PC-9 (cell line): ENCODE measurements at regions not wholly inside any gene's neighbourhood (a gene's known extent, or its start where the extent isn't known, plus 50 kb on each side); places are given as distances from the start of the nearest gene placed in this dataset.

Experiments used
- BruUV-seq: library from RNA; stranded (reverse); fragments of 400-500 nt; replicated peaks from 2 replicates; lab custom pipeline; 2021; lab: Mats Ljungman, UMichigan
- CTCF ChIA-PET: fragments of 300-600 bp; sonication (Branson Sonifier 250); formaldehyde crosslinking; loops from one replicate; lab custom pipeline; 2022; ENCODE audit warnings: antibody characterized with exemption; lab: Charles Lee
- POLR2A ChIA-PET: fragments of 300-600 bp; sonication (Branson Sonifier 250); formaldehyde crosslinking; loops from one replicate; lab custom pipeline; 2022; ENCODE audit warnings: antibody characterized with exemption; ENCODE audit not compliant: unreplicated experiment; lab: Charles Lee
- DNase-seq, 2 experiments: peaks; one replicate each; pipeline versions ENCODE4 v3.0.0 to v3.0.0-alpha.2; 2015 to 2022; ENCODE audit warnings: mixed read lengths in 1 of 2
- H2AFZ ChIP-seq: fragments of 200-600 bp; sonication (generic); 2 replicates; pipeline ENCODE4 v1.8.1; 2017; ENCODE audit warnings: antibody characterized with exemption
- H3F3A ChIP-seq: fragments of 200-600 bp; sonication (generic); 2 replicates; pipeline ENCODE4 v1.8.1; 2017; ENCODE audit warnings: antibody characterized with exemption, mild to moderate bottlenecking, low read depth; ENCODE audit not compliant: insufficient read depth
- H3K27ac ChIP-seq: fragments of 200-600 bp; sonication (generic); 2 replicates; pipeline ENCODE4 v1.6.1; 2016; ENCODE audit warnings: mixed run types
- H3K27me3 ChIP-seq: fragments of 200-600 bp; sonication (generic); 2 replicates; pipeline ENCODE4 v1.6.1; 2016; ENCODE audit warnings: low read depth, mixed run types; ENCODE audit not compliant: insufficient read depth
- H3K36me3 ChIP-seq: fragments of 200-600 bp; sonication (generic); 2 replicates; pipeline ENCODE4 v1.6.1; 2016; ENCODE audit warnings: low read depth, mixed run types
- H3K4me1 ChIP-seq: fragments of 200-600 bp; sonication (generic); replicated peaks from 2 replicates; pipeline ENCODE4 v1.6.1; 2016; ENCODE audit warnings: mixed run types; ENCODE audit not compliant: insufficient read depth
- H3K4me2 ChIP-seq: fragments of 200-600 bp; sonication (generic); 2 replicates; pipeline ENCODE4 v1.6.1; 2017; ENCODE audit warnings: mixed run types
- H3K4me3 ChIP-seq: fragments of 200-600 bp; sonication (generic); 2 replicates; pipeline ENCODE4 v1.6.1; 2016; ENCODE audit warnings: mixed run types
- H3K79me2 ChIP-seq: fragments of 200-600 bp; sonication (generic); 2 replicates; pipeline ENCODE4 v1.6.1; 2017; ENCODE audit warnings: low read depth, mixed run types
- H3K9me2 ChIP-seq: fragments of 200-600 bp; sonication (generic); 2 replicates; pipeline ENCODE4 v1.8.1; 2017; ENCODE audit warnings: mild to moderate bottlenecking; ENCODE audit not compliant: insufficient read depth
- H3K9me3 ChIP-seq: fragments of 200-600 bp; sonication (generic); 2 replicates; pipeline ENCODE4 v1.8.1; 2016; ENCODE audit warnings: low read depth; ENCODE audit not compliant: insufficient read depth
- H4K20me1 ChIP-seq: fragments of 200-600 bp; sonication (generic); 2 replicates; pipeline ENCODE4 v1.8.1; 2017; ENCODE audit not compliant: insufficient read depth
- CTCF ChIP-seq: fragments of 200-600 bp; sonication (generic); conservative IDR thresholded peaks from 2 replicates; pipeline ENCODE4 v1.6.1; 2017; ENCODE audit warnings: mixed run types, antibody characterized with exemption, mild to moderate bottlenecking, moderate library complexity
- EZH2 ChIP-seq: fragments of 200-600 bp; sonication (generic); IDR thresholded peaks from 2 replicates; pipeline ENCODE4 v1.8.0; 2017; ENCODE audit warnings: antibody characterized with exemption, low read depth
- intact Hi-C: fragments of 100-400 bp; cut with micrococcal nuclease; formaldehyde crosslinking; loops from one replicate; pipeline ENCODE4 v1.10.0; 2022; ENCODE audit not compliant: unreplicated experiment

- TSS peak; percentile 31 for BruUV-seq
- peak overlapping the region; percentile 40 for H2AFZ ChIP-seq
Observed at GRCh38 chr5:173498739-173499470, 117.5 kb downstream of the BOD1 start.

GRCh38 chr5:173498286-173498685, 118.2 kb downstream of the BOD1 start:
- H3K4me2 ChIP-seq, result peak overlapping the region; percentile 50
- no peak overlapping the region for H3K4me3 ChIP-seq
- H3K4me1 ChIP-seq, result peaks cover 33% of the 10 kb centered on the region
- H3K36me3 ChIP-seq, result no peaks in the 10 kb centered on the region
- H4K20me1 ChIP-seq, result no peaks in the 10 kb centered on the region
- intact Hi-C loops, result loop anchor here (2.0 kb wide), 1 partner anchor 43 kb away; no protein-coding TSS in a partner anchor
- no peaks in the 10 kb centered on the region for H3K27me3 ChIP-seq
- peak; percentile 38 to 88 for DNase-seq
- ChIA-PET CTCF (interaction anchor here (0.7 kb wide), 1 partner anchor 169 kb away, joined by 3 read pairs; no protein-coding TSS in a partner anchor), POLR2A (no interaction called here)
- no peaks in the 10 kb centered on the region for H3K9me3 ChIP-seq
- BruUV-seq, result no TSS peak
- peak overlapping the region; percentile 81 for H3K27ac ChIP-seq
- H2AFZ ChIP-seq, result peak overlapping the region; percentile 40
- H3F3A ChIP-seq, result peaks cover 13% of the 10 kb centered on the region; the same call in 1 of the 2 replicates
- TF ChIP-seq EZH2, result no peak
- TF ChIP-seq CTCF, result no peak
- no peaks in the 10 kb centered on the region for H3K9me2 ChIP-seq
- no peaks in the 10 kb centered on the region for H3K79me2 ChIP-seq

More at GRCh38 chr5:173498739-173499470, 117.5 kb downstream of the BOD1 start:
- DNase-seq, result no peak
- TF ChIP-seq EZH2 (no peak), CTCF (no peak)
- Histone ChIP-seq H3K4me2 (peak overlapping the region; percentile 50), H3K36me3 (no peaks in the 10 kb centered on the region), H3F3A (peaks cover 13% of the 10 kb centered on the region; the same call in 1 of the 2 replicates), H3K79me2 (no peaks in the 10 kb centered on the region), H3K4me3 (no peak overlapping the region), H3K27me3 (no peaks in the 10 kb centered on the region), H3K9me3 (no peaks in the 10 kb centered on the region), H3K27ac (peak overlapping the region; percentile 81), H3K9me2 (no peaks in the 10 kb centered on the region), H4K20me1 (no peaks in the 10 kb centered on the region), H3K4me1 (peaks cover 33% of the 10 kb centered on the region)
- POLR2A ChIA-PET, result no interaction called here
- CTCF ChIA-PET, result interaction anchor here (0.7 kb wide), 1 partner anchor 170 kb away, joined by 3 read pairs; no protein-coding TSS in a partner anchor
- intact Hi-C loops, result loop anchor here (2.0 kb wide), 1 partner anchor 44 kb away; no protein-coding TSS in a partner anchor

DNA sequence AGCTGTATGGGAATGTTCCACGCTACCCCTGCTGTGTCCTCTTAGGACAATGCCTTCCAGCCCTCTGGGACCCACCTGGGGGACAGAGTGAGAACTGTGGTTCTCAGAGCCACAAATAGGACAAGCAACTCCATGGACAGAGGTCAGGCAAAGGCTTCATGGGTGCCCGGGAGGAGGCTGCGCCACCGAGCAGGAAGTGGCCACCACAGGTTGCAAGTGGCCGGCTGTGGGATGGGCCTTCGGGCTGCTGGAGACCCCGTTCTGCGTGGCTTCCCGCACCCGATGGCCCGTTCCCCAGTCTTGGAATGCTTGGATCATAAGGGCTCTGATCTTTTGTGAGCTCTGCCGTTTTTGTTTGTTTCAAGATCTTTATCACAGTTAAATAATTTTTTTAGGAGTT, 118.8 kb downstream of the BOD1 start:
- no peak overlapping the region for H3K4me2 ChIP-seq
- no peaks in the 10 kb centered on the region for H3K27me3 ChIP-seq
- no peaks in the 10 kb centered on the region for H3K79me2 ChIP-seq
- no TSS peak for BruUV-seq
- ChIA-PET POLR2A (no interaction called here), CTCF (interaction anchor here (0.6 kb wide), 1 partner anchor 1036 kb away, joined by 5 read pairs; no protein-coding TSS in a partner anchor)
- intact Hi-C loops, result loop anchor here (2.0 kb wide), 1 partner anchor 43 kb away; no protein-coding TSS in a partner anchor
- DNase-seq, result no peak
- peak overlapping the region; percentile 81 for H3K27ac ChIP-seq
- no peak overlapping the region for H3K4me3 ChIP-seq
- no peak for TF ChIP-seq CTCF
- TF ChIP-seq EZH2, result no peak
- H4K20me1 ChIP-seq, result no peaks in the 10 kb centered on the region
- H2AFZ ChIP-seq, result no peak overlapping the region
- H3K36me3 ChIP-seq, result no peaks in the 10 kb centered on the region
- H3K9me2 ChIP-seq, result no peaks in the 10 kb centered on the region
- H3F3A ChIP-seq, result peaks cover 13% of the 10 kb centered on the region; the same call in 1 of the 2 replicates
- H3K4me1 ChIP-seq, result peaks cover 33% of the 10 kb centered on the region
- H3K9me3 ChIP-seq, result no peaks in the 10 kb centered on the region
